Duodenal mucosa (tissue), 2 donors: ENCODE measurements at regions not wholly inside any gene's neighbourhood (a gene's known extent, or its start where the extent isn't known, plus 50 kb on each side); places are given as distances from the start of the nearest gene placed in this dataset.

Experiments
- H3K27ac ChIP-seq: one replicate; pipeline ENCODE4 v1.7.0; 2013; ENCODE audit warnings: low read depth, low read length
- H3K27me3 ChIP-seq, 2 donors: one replicate each; pipeline ENCODE4 v1.7.0; 2013; ENCODE audit warnings: low read length in 2 of 2, control low read depth in 1 of 2; ENCODE audit not compliant: insufficient read depth in 2 of 2, control insufficient read depth in 1 of 2
- H3K36me3 ChIP-seq, 2 donors: one replicate each; pipeline ENCODE4 v1.7.0; 2013; ENCODE audit warnings: low read length in 2 of 2, control low read depth in 1 of 2; ENCODE audit not compliant: insufficient read depth in 2 of 2, control insufficient read depth in 1 of 2
- H3K4me1 ChIP-seq, 2 donors: one replicate each; pipeline ENCODE4 v1.7.0; 2013; ENCODE audit warnings: low read length in 2 of 2, control low read depth in 1 of 2; ENCODE audit not compliant: insufficient read depth in 2 of 2, control insufficient read depth in 1 of 2
- H3K4me3 ChIP-seq, 2 donors: one replicate each; pipeline ENCODE4 v1.7.0; 2013; ENCODE audit warnings: low read length in 2 of 2, low read depth in 1 of 2
- H3K9ac ChIP-seq, 2 donors: one replicate each; pipeline ENCODE4 v1.7.0; 2013; ENCODE audit warnings: low read length in 2 of 2, low read depth in 1 of 2
- H3K9me3 ChIP-seq, 2 donors: one replicate each; pipeline ENCODE4 v1.7.0; 2013; ENCODE audit warnings: low read length in 2 of 2, control low read depth in 1 of 2; ENCODE audit not compliant: control insufficient read depth in 1 of 2

DNA sequence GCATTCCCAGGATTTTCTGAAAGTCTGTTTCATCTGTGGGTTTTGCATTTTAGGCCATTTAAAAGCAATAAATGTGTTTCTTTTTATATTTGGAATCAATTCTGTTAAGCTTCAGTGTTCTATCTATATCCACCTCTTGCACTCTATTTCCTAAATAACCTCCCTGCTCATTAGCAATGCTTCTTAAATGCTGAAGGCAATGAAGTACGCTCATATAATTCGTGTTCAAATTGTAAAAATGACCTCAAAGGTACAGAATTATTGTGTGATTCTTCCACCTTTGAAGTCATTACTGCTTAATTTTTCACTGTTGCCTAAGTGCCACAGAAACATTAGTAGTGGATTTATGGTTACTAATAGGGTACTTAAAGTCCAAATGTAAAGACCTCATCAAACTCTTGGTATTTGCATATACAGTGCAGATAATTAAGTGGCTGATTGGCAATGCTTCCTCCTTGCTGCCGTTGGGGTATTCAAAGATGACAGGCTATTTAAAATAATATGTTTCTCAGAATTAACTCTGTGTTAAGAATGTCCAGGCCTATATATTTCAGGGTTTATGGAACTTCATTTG lies 730.8 kb downstream of the TECRL start:
- no peaks in the 10 kb centered on the region for H3K27me3 ChIP-seq
- no peaks in the 10 kb centered on the region for H3K9me3 ChIP-seq
- H3K4me3 ChIP-seq, result no peak overlapping the region
- no peaks in the 10 kb centered on the region for H3K36me3 ChIP-seq
- no peak overlapping the region for H3K27ac ChIP-seq
- H3K9ac ChIP-seq, result no peak overlapping the region
- H3K4me1 ChIP-seq, result no peaks in the 10 kb centered on the region

DNA sequence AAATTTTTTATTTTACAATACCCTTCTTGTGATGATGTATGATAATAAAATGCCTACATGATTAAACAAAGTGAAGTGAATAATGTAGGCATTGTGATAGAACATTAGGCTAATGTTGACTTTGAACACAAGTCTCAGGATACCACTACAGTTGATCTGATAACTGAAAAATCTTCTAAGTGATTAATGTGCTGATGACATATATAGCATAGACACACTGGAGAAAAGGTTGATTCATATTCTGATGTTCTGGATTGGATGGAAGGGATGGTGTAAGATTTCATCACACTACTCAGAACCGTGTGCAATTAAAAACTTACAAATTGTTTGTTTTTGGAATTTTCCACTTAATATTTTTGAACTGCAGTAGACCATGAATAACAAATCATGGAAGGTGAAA lies 738.5 kb downstream of the TECRL start:
- H3K9me3 ChIP-seq, result peaks cover 6 to 7% of the 10 kb centered on the region in 2 donors
- H3K36me3 ChIP-seq, result no peaks in the 10 kb centered on the region
- H3K27ac ChIP-seq, result no peak overlapping the region
- no peaks in the 10 kb centered on the region for H3K4me1 ChIP-seq
- H3K27me3 ChIP-seq, result no peaks in the 10 kb centered on the region
- H3K9ac ChIP-seq, result no peak overlapping the region
- H3K4me3 ChIP-seq, result no peak overlapping the region

DNA sequence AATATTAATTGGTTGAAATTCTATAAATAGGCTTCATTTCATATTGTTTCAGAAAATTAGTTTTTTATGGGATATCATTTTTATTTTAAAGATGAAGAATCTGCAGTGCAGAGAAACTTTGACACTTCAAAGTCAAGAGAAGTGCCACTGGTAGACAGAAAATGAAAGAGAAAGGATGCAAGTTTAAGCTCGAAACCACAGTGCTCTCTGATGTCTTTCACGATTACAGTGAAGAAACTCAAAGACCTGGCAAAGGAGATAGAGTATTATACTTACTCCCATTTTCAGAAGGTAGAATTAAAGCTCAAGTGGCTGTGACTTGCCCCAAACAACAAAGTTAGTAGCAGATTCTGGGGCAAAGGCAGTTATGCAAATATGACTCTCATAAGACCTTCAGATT lies 745.4 kb downstream of the TECRL start:
- H3K9me3 ChIP-seq, result peaks cover 0 to 4% of the 10 kb centered on the region in 2 donors
- H3K9ac ChIP-seq, result no peak overlapping the region

DNA sequence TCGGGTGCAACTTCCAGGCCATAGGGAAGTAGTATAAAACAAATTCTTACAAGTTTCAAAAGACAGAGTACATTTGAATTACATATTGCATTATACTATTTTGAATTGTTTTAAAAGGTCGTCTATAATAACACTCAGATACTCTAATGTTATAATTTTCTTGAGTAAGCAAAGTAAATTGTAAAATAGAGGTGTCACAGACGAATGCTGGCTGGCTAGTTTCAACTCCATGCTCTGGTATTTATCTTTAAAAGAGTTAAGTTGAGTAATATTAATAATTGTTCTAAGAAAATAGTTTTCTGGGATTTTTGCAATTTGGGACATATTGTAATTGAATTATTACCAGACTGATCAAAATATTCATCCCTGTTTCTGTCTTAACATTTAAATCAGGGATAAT lies 764.9 kb downstream of the TECRL start:
- no peak overlapping the region for H3K4me3 ChIP-seq
- no peaks in the 10 kb centered on the region for H3K36me3 ChIP-seq
- no peak overlapping the region for H3K27ac ChIP-seq
- no peaks in the 10 kb centered on the region for H3K4me1 ChIP-seq
- no peaks in the 10 kb centered on the region for H3K9me3 ChIP-seq
- H3K9ac ChIP-seq, result no peak overlapping the region
- H3K27me3 ChIP-seq, result no peaks in the 10 kb centered on the region

More for the DNA sequence above, 745.4 kb downstream of the TECRL start:
- Histone ChIP-seq H3K27ac (no peak overlapping the region), H3K36me3 (no peaks in the 10 kb centered on the region), H3K4me3 (no peak overlapping the region), H3K27me3 (no peaks in the 10 kb centered on the region), H3K4me1 (no peaks in the 10 kb centered on the region)

DNA sequence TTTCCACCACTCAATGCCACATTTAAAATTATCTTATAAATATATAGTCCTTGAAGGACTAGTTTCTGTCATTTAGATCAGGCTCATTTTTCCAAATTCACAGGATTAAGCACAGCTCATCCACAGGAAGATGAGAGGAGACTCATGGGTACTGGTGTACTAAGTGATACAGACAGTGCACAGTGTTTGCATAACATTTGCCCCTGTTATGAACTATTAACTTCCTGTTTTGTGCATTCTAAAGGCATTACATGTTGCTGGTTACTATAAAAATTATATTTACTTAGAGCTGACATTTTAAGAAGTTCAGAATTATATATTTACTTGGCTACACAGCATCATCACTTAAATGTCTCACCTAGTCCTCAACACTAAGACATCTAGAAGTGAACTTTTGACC lies 772.0 kb downstream of the TECRL start:
- Histone ChIP-seq H3K9ac (no peak overlapping the region), H3K27ac (no peak overlapping the region), H3K9me3 (peaks cover 4 to 6% of the 10 kb centered on the region in 2 donors), H3K27me3 (no peaks in the 10 kb centered on the region), H3K36me3 (no peaks in the 10 kb centered on the region), H3K4me3 (no peak overlapping the region), H3K4me1 (no peaks in the 10 kb centered on the region)

DNA sequence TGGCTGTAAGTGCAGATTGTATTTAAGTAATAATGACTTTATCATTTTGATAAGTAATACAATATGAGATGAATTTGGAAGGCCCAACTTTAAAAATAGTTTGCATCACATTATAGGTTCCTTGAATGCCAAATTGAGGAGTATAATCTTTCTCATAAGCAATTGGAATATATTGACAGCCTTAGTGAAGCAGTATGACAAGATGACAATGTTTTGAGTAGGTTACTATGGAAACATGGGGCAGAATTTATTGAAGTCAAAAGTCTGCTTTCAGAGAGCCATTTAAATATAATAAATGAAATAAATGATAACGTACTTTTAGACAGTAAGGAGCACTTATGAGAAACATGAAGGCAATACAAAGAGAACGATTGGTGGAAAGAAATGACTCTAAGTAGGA lies 776.4 kb downstream of the TECRL start:
- Histone ChIP-seq H3K27me3 (no peaks in the 10 kb centered on the region), H3K9me3 (peaks cover 9 to 11% of the 10 kb centered on the region in 2 donors), H3K9ac (no peak overlapping the region), H3K4me3 (no peak overlapping the region), H3K27ac (no peak overlapping the region), H3K36me3 (no peaks in the 10 kb centered on the region), H3K4me1 (no peaks in the 10 kb centered on the region)

DNA sequence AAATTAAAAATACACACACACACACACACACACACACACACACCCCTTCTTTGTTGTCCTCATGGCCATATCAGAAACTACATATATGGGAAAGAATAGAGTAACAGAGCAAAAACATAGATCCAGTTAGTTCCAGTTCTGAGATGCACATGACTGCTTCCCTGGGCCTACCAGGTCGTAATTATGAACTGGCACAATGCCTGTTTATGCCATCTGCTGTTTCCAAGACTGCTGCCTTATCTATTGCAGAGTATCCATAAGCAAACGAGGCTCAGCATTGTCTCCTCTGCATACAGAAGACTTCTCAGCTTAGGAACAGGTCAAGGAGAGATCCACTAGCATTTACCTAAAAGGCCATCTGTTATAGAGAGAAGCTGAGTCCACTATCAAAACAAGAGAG lies 789.0 kb downstream of the TECRL start:
- H3K4me3 ChIP-seq, result no peak overlapping the region
- H3K4me1 ChIP-seq, result no peaks in the 10 kb centered on the region
- H3K9me3 ChIP-seq, result peaks cover 0 to 7% of the 10 kb centered on the region in 2 donors
- no peak overlapping the region for H3K9ac ChIP-seq
- H3K36me3 ChIP-seq, result no peaks in the 10 kb centered on the region
- H3K27me3 ChIP-seq, result no peaks in the 10 kb centered on the region
- H3K27ac ChIP-seq, result no peak overlapping the region

DNA sequence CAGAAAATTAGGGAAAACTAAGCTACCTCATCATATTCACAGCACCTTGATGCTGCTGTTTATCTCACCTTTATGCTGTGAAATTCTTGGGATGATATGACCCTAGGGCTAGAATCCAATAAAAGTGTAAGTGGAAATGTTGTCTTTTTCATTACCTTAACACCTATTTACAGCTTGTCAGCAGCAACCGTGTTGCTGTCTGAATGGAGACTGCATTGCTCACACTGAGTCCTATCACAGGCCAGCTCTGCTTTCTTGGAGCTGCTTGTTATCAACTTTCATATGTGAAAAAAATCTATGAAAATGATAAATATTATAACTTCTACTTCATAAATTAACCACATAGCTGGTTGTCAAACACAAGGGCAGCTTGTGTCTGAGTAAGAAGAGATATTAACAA lies 789.5 kb downstream of the TECRL start:
- H3K4me1 ChIP-seq, result no peaks in the 10 kb centered on the region
- H3K4me3 ChIP-seq, result no peak overlapping the region
- H3K9ac ChIP-seq, result no peak overlapping the region
- H3K27me3 ChIP-seq, result no peaks in the 10 kb centered on the region
- H3K36me3 ChIP-seq, result no peaks in the 10 kb centered on the region
- no peak overlapping the region for H3K27ac ChIP-seq
- peaks cover 0 to 7% of the 10 kb centered on the region in 2 donors for H3K9me3 ChIP-seq

DNA sequence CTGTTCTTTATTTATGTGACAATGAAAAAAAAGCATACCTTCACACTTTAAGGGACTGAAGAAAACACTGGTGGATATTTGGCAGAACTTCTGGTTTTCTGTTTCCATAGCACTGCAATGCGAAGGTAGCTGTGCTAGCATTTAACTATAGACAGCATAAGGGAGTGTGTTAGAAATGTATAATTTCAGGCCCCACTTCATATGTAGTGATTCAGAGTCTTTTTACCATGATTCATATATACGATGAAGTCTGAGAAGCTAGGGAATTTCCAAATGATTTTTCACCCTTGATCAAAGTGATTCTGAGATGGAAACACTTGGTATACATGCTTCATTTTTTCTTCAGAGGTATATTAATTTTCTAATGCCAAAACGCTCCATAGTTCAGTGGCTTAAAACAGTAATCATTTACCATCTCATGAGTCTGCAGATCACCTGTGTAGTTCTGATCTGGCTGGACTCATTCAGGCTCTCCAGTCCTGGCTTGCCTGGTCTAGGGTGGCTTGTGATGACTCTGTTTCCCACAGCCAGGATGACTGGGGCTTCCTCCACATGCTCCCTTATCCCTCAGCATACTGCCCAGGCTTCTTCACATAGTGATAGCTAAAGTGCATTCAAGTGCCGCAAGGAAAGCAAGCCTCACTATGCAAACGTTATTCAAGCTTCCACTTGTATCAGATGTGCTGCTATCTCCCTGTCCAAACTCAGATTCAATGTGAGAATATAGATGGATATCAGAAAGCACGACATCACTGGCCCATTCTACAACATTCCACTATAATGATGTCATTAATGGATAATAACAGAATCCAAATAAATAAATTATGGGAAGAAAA lies 790.1 kb downstream of the TECRL start:
- no peak overlapping the region for H3K27ac ChIP-seq
- H3K9me3 ChIP-seq, result peaks cover 0 to 4% of the 10 kb centered on the region in 2 donors
- no peak overlapping the region for H3K4me3 ChIP-seq
- no peak overlapping the region for H3K9ac ChIP-seq
- H3K36me3 ChIP-seq, result no peaks in the 10 kb centered on the region
- H3K27me3 ChIP-seq, result no peaks in the 10 kb centered on the region
- no peaks in the 10 kb centered on the region for H3K4me1 ChIP-seq

DNA sequence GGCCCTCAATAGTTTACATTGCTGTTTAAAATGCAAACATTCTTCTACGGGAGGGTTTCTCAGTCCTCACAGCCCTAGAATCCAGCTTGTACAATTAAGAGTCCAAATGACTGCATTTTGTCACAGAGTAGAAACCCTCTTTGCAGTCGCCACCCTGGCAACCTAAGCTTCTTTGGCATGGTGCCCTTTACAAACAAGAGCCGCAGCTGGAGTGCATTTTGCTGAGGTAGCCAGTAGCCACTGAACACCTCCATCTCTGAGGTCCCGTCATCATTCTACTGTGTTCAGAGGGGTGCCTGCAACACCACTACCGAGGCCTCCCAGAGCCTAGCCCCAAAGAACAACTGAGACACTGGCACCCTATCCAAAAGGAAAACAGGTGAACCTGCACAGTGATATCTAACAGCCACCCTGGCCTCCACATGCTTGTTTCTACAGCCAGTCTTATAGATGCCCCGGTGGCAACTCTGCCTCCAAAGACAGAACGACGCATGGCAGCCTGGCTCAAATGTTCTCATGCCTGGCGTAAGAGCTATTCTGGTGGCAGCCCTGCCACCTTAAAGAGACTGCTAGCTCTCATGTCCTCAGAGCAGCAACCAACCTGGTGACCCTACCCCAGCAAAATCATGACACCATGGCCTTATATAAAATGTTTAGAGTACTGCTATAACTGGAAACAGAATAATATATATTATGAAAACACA lies 801.9 kb downstream of the TECRL start:
- no peak overlapping the region for H3K4me3 ChIP-seq
- no peak overlapping the region for H3K9ac ChIP-seq
- no peaks in the 10 kb centered on the region for H3K36me3 ChIP-seq
- H3K4me1 ChIP-seq, result no peaks in the 10 kb centered on the region
- H3K27ac ChIP-seq, result no peak overlapping the region
- H3K9me3 ChIP-seq, result peaks cover 0 to 4% of the 10 kb centered on the region in 2 donors
- no peaks in the 10 kb centered on the region for H3K27me3 ChIP-seq
